ENCODE measurements at regions not wholly inside any gene's neighbourhood (a gene's known extent, or its start where the extent isn't known, plus 50 kb on each side); places are given as distances from the start of the nearest gene placed in this dataset.

DNA sequence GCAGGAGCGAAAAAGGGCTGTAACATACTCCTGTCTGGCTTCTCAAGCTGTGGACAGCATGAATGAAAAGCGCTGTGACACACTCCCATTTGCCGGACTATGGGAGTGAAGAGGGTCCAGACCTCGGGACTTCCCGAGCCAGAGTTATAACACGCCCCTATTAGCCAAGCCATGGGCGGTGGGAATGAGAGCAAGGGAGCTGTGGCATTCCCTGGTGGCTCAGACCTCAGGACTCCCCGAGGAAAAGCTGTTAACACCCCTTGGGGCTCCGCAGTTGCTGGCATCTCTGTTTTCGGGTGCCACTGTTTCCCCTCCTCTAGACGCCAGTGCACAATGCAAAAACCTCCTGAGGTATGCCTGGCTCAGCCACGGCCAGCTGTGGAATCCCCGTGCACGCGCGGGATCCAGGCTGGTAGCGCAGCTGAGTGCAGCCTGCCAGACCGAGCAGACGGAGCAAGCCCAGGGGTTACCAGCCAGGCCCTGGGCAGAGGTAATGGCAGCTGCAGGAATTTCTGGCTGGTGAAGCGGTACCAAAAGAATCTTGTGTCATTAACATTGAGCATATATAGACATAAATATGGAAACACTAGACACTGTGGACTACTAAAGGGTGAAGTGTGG, 1534.6 kb upstream of the PRR20A start:
- in situ Hi-C loops (cut with HindIII; ENCODE audit: low sequenced_read_pairs): no loop called here
- TF ChIP-seq, protein P1, sequence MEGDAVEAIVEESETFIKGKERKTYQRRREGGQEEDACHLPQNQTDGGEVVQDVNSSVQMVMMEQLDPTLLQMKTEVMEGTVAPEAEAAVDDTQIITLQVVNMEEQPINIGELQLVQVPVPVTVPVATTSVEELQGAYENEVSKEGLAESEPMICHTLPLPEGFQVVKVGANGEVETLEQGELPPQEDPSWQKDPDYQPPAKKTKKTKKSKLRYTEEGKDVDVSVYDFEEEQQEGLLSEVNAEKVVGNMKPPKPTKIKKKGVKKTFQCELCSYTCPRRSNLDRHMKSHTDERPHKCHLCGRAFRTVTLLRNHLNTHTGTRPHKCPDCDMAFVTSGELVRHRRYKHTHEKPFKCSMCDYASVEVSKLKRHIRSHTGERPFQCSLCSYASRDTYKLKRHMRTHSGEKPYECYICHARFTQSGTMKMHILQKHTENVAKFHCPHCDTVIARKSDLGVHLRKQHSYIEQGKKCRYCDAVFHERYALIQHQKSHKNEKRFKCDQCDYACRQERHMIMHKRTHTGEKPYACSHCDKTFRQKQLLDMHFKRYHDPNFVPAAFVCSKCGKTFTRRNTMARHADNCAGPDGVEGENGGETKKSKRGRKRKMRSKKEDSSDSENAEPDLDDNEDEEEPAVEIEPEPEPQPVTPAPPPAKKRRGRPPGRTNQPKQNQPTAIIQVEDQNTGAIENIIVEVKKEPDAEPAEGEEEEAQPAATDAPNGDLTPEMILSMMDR (IDR thresholded peaks at IDR 0.05; ENCODE audit: low read depth, low read length, missing control alignments): no peak
- DNase-seq (ENCODE audit: low read depth): no peak
- no peak overlapping the region for H3K4me3 ChIP-seq (ENCODE audit: low read depth, low read length)

DNA sequence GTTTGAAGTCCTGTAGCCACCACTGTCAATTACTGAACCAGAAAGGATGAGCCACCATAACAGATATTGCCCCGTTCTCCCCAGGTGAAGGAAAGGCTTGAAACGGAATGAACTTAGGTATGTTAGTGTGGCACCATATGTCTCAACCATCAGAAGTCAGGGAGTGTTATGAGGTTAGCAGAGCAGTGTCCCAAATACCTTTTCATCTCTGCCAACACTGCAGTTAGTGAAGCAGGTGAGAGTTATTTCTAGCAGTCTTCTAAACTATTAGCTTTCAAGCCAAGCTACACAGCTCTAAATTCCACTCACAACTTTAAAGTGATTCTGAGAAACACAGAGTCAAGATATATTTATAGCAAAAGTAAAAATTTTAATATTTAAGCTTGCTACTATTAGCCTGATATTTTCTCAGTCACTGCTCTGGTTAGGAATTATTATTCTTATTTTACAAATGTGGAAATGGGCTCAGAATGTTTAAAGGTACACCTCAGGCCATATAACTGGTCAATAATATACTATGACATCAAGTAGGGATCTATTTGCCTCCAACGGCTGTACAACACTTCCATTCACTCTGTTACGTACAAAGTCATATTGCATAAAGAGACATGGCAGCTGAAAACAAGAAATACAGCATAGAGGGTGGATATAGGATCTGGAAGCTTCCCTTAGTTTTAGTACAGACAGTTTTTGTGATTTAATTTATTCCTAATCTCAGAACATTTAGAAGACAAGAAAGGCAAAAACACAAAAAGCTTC, 1527.1 kb upstream of the PRR20A start:
- TF ChIP-seq, protein P1 (IDR thresholded peaks at IDR 0.05; ENCODE audit: low read depth, low read length, missing control alignments): no peak
- in situ Hi-C loops (cut with HindIII; ENCODE audit: low sequenced_read_pairs): no loop called here
- H3K4me3 ChIP-seq (ENCODE audit: low read depth, low read length): no peak overlapping the region
- DNase-seq (ENCODE audit: low read depth): no peak

DNA sequence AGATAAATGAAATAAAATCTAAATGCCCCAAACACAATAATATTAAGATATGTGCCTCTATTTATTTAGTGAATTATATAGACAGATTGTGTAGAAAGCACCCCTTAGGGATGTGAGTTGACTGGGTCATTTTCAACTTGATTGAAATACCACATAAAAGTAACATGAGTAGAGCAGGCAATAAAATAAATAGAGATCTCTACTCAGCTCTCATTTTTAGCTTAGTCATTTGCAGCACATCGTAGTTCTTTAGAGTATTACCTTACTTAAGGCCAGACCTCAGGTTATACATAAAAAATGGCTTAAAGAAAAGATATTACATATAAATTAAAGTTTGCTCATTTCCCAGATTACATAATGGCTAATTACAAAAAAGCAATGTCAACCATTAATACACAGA, 1525.6 kb upstream of the PRR20A start:
- H3K4me3 ChIP-seq (ENCODE audit: low read depth, low read length): no peak overlapping the region
- DNase-seq (ENCODE audit: low read depth): no peak
- in situ Hi-C loops (cut with HindIII; ENCODE audit: low sequenced_read_pairs): no loop called here
- TF ChIP-seq, protein P1 (IDR thresholded peaks at IDR 0.05; ENCODE audit: low read depth, low read length, missing control alignments): no peak

DNA sequence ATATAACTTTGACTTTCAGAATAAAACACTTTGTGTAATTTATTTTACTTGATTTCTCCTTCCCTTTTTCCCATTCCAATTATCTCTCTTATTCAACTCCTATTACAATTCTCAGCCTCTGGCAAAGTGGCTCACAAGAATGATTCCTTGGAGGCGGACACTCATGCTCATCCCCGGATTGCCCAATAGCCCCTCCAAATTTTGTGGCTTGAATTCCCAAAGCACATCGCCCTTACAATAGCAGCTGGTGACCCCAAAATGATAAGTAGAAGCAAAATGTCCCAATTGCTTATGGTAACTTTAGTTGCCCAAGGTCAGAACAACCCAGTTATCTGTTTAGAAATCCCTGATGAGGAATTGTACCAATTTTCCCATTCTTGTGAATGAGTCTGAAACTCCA, 1523.5 kb upstream of the PRR20A start:
- DNase-seq (ENCODE audit: low read depth): no peak
- TF ChIP-seq, protein P1 (IDR thresholded peaks at IDR 0.05; ENCODE audit: low read depth, low read length, missing control alignments): no peak
- in situ Hi-C loops (cut with HindIII; ENCODE audit: low sequenced_read_pairs): no loop called here
- no peak overlapping the region for H3K4me3 ChIP-seq (ENCODE audit: low read depth, low read length)

DNA sequence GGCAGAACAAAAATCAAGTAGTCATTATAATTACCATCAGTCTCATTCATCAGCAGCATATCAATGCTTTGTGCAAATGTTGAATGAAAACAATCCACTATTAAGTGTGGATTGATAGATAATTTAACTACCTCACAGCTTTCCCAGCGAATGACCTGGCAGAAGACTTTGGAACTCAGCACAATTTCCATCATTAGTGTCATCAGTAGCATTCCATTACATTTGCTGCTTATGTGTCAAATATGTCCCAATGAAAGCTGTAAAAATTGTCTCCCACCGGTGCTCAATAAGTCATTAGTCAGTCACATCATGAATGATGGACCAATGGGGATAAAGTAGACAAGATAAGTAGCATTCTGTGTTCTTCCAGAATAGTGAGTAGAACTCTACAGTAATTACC, 1513.5 kb upstream of the PRR20A start:
- no peak for DNase-seq (ENCODE audit: low read depth)
- in situ Hi-C loops (cut with HindIII; ENCODE audit: low sequenced_read_pairs): no loop called here
- TF ChIP-seq, protein P1 (IDR thresholded peaks at IDR 0.05; ENCODE audit: low read depth, low read length, missing control alignments): no peak
- H3K4me3 ChIP-seq (ENCODE audit: low read depth, low read length): no peak overlapping the region

DNA sequence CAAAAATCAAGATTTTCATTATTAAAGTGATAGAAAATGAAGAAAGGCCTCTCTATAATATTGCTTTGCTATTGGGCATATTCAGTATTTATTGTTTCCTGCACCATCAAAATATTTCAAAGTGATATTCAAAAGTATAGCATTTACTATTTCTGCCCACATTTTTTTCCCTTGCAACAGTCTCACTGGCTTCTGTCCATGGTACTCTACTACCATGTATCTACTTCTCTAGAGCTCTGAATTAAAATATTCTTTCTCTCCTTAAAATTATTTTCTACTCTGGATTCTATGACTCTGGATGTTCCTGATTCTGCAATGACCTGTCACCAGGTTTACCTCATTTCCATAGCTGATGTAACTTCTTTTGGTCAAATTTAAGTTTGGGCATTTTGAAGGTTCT, 1508.3 kb upstream of the PRR20A start:
- no peak overlapping the region for H3K4me3 ChIP-seq (ENCODE audit: low read depth, low read length)
- TF ChIP-seq, protein P1 (IDR thresholded peaks at IDR 0.05; ENCODE audit: low read depth, low read length, missing control alignments): no peak
- no peak for DNase-seq (ENCODE audit: low read depth)
- in situ Hi-C loops (cut with HindIII; ENCODE audit: low sequenced_read_pairs): no loop called here
